ENCODE measurements at regions not wholly inside any gene's neighbourhood (a gene's known extent, or its start where the extent isn't known, plus 50 kb on each side); places are given as distances from the start of the nearest gene placed in this dataset.

DNA sequence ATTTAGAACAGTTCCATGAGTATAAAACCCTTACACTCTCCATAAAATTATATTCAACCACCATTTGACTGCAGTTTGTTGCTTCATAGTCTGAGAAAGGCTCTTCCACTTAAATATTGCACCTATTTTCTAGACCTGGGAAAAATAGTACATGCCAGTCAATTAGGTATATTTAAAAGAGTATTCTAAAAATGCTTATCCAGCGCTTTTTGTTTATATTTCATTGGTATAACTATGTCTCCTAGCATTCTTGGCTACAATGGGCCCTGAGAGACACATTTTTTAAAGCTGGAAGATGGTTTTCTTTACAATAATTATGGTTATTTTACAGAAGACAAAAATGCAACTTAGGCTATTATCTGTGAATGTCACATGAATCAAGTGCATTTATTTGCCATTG, 439.4 kb downstream of the KCNJ18 start:
- H3K9me3 ChIP-seq (ENCODE audit: control insufficient read depth in 4 of 4, insufficient read depth in 3 of 4, low read length in 3 of 4) = peaks cover 0 to 16% (median 7%) of the 10 kb centered on the region in 4 donors
- no peak overlapping the region for H3K4me3 ChIP-seq
- no peaks in the 10 kb centered on the region for H3K27me3 ChIP-seq (ENCODE audit: control insufficient read depth in 3 of 3, insufficient read depth in 3 of 3, low read length in 2 of 3)
- TF ChIP-seq, protein P1, sequence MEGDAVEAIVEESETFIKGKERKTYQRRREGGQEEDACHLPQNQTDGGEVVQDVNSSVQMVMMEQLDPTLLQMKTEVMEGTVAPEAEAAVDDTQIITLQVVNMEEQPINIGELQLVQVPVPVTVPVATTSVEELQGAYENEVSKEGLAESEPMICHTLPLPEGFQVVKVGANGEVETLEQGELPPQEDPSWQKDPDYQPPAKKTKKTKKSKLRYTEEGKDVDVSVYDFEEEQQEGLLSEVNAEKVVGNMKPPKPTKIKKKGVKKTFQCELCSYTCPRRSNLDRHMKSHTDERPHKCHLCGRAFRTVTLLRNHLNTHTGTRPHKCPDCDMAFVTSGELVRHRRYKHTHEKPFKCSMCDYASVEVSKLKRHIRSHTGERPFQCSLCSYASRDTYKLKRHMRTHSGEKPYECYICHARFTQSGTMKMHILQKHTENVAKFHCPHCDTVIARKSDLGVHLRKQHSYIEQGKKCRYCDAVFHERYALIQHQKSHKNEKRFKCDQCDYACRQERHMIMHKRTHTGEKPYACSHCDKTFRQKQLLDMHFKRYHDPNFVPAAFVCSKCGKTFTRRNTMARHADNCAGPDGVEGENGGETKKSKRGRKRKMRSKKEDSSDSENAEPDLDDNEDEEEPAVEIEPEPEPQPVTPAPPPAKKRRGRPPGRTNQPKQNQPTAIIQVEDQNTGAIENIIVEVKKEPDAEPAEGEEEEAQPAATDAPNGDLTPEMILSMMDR (IDR thresholded peaks at IDR 0.05; ENCODE audit: control extremely low read depth, extremely low read depth) = no peak
- 17 to 22% methylated on average over 1 of the region's 1 CpG for WGBS, 2 donors
- ATAC-seq (ENCODE audit: insufficient read depth, low FRiP score) (no peak), DNase-seq (no peak)
- H3K9ac ChIP-seq (ENCODE audit: insufficient read depth in 1 of 2, low read length in 2 of 2) = no peak overlapping the region
- H3K4me1 ChIP-seq (ENCODE audit: control insufficient read depth in 5 of 5, insufficient read depth in 5 of 5, low read length in 5 of 5) = no peaks in the 10 kb centered on the region
- H3K27ac ChIP-seq (ENCODE audit: low read depth in 1 of 2, low read length in 1 of 2) = no peak overlapping the region
- H3K36me3 ChIP-seq (ENCODE audit: control insufficient read depth in 4 of 4, insufficient read depth in 4 of 4, low read length in 4 of 4) = no peaks in the 10 kb centered on the region

DNA sequence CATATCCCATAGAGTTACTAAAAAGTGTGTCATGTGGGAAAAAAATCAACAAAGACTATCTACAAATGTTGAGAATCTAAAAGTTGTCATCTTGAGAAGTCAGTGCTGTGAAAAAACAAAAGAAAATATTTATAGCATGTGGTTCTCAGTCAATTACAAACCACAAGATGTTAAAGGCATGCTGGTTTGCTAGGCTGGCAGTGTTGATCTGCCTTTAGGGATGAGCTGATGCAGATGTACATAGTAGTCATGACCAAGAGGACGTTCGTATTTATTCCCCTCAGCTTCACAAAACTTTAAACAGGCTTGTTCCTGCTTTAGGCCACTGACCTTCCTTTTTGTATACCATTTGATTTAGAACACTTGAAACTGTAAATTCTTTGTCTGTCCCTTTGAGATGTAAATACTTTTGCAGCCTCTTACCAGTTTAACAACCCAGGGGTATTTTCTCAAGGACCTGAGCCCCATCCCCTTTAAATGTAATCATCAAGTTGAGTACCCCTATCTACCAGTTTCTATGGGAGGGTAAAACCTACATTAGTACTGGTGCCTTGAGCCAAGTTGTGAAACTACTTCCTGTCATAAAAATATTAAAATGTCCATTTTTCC, 446.6 kb downstream of the KCNJ18 start:
- DNase-seq = no peak
- no peak for ATAC-seq (ENCODE audit: insufficient read depth, low FRiP score)
- H3K27me3 ChIP-seq (ENCODE audit: control insufficient read depth in 3 of 3, insufficient read depth in 3 of 3, low read length in 2 of 3) = no peaks in the 10 kb centered on the region
- no peak overlapping the region for H3K4me3 ChIP-seq
- no peaks in the 10 kb centered on the region for H3K4me1 ChIP-seq (ENCODE audit: control insufficient read depth in 5 of 5, insufficient read depth in 5 of 5, low read length in 5 of 5)
- no peak overlapping the region for H3K27ac ChIP-seq (ENCODE audit: low read depth in 1 of 2, low read length in 1 of 2)
- no peaks in the 10 kb centered on the region for H3K36me3 ChIP-seq (ENCODE audit: control insufficient read depth in 4 of 4, insufficient read depth in 4 of 4, low read length in 4 of 4)
- H3K9me3 ChIP-seq (ENCODE audit: control insufficient read depth in 4 of 4, insufficient read depth in 3 of 4, low read length in 3 of 4) = peaks cover 0 to 28% (median 5%) of the 10 kb centered on the region in 4 donors
- H3K9ac ChIP-seq (ENCODE audit: insufficient read depth in 1 of 2, low read length in 2 of 2) = no peak overlapping the region
- WGBS, 2 donors = 28 to 31% methylated on average over 2 of the region's 2 CpGs
- TF ChIP-seq, protein P1 (IDR thresholded peaks at IDR 0.05; ENCODE audit: control extremely low read depth, extremely low read depth) = no peak

DNA sequence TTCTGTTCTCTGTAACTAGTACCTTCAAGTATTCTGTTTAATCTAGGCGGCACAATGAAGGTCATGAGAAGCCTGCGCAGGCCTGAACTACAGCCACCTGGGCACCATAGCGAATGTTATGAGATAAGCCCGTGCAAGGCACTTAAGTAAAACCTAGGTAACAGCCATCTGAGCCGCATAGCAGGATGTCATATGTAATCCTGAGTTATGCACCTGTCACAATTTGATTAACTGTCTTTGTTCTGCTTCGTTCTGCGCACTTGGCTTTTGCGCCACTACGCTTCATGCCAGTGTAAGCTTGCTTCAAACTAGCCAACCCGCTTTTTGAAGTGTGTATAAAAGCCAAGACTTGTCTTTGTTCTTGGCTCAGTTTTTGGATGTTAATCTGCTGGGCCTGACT, 449.8 kb downstream of the KCNJ18 start:
- Histone ChIP-seq H3K9ac (ENCODE audit: insufficient read depth in 1 of 2, low read length in 2 of 2) (no peak overlapping the region), H3K4me3 (no peak overlapping the region), H3K27ac (ENCODE audit: low read depth in 1 of 2, low read length in 1 of 2) (no peak overlapping the region), H3K27me3 (ENCODE audit: control insufficient read depth in 3 of 3, insufficient read depth in 3 of 3, low read length in 2 of 3) (no peaks in the 10 kb centered on the region), H3K9me3 (ENCODE audit: control insufficient read depth in 4 of 4, insufficient read depth in 3 of 4, low read length in 3 of 4) (peaks cover 0 to 31% (median 2%) of the 10 kb centered on the region in 4 donors), H3K4me1 (ENCODE audit: control insufficient read depth in 5 of 5, insufficient read depth in 5 of 5, low read length in 5 of 5) (no peaks in the 10 kb centered on the region), H3K36me3 (ENCODE audit: control insufficient read depth in 4 of 4, insufficient read depth in 4 of 4, low read length in 4 of 4) (no peaks in the 10 kb centered on the region)
- 61 to 69% methylated on average over 10 of the region's 10 CpGs for WGBS, 2 donors
- ATAC-seq (ENCODE audit: insufficient read depth, low FRiP score) = no peak
- no peak for DNase-seq
- TF ChIP-seq, protein P1 (IDR thresholded peaks at IDR 0.05; ENCODE audit: control extremely low read depth, extremely low read depth) = no peak
